ENCODE measurements at regions not wholly inside any gene's neighbourhood (a gene's known extent, or its start where the extent isn't known, plus 50 kb on each side); places are given as distances from the start of the nearest gene placed in this dataset.

- no peak for DNase-seq
Observed at GRCh38 chr17:77593081-77593480, 365.4 kb upstream of the TNRC6C start.

DNA sequence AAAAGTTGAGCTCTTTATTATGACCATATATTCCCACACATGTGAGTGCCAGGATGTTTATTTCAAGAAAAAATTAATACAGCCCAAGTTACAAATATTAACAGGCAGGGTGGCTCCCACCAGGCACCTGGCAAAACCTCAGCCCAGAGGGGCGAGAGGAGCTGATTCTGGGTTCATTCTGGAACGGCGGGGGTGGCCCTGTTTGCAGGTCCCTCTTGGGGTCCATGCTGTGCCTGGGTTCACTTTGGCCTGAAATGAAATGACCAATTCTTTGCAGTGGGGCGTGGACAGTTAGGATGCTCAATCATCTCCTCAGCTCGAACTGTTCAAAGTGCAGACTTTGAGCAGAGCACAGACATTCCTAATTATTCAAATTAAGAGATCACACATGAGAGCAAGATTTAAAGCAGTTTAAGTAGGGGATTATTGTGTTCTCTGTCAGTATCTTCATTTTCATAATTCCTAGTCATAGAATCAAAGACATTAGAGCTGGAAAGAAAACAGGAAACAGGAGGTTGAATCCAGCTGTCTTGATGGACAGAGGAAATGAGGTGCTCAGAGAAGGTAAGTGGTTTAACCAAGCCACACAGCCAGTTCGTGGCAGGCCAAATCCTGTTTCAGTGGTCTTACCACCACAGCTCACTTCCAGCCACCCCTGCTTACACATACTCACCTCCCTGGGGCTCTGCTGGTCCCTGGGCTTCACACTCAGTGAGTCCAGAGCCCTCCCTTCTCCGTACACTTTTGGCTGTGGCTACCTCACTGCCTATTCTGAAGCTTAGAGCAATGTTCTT lies 363.9 kb upstream of the TNRC6C start:
- DNase-seq, result no peak

- no peak for DNase-seq
Observed at GRCh38 chr17:77596491-77597417, 361.7 kb upstream of the TNRC6C start.

DNA sequence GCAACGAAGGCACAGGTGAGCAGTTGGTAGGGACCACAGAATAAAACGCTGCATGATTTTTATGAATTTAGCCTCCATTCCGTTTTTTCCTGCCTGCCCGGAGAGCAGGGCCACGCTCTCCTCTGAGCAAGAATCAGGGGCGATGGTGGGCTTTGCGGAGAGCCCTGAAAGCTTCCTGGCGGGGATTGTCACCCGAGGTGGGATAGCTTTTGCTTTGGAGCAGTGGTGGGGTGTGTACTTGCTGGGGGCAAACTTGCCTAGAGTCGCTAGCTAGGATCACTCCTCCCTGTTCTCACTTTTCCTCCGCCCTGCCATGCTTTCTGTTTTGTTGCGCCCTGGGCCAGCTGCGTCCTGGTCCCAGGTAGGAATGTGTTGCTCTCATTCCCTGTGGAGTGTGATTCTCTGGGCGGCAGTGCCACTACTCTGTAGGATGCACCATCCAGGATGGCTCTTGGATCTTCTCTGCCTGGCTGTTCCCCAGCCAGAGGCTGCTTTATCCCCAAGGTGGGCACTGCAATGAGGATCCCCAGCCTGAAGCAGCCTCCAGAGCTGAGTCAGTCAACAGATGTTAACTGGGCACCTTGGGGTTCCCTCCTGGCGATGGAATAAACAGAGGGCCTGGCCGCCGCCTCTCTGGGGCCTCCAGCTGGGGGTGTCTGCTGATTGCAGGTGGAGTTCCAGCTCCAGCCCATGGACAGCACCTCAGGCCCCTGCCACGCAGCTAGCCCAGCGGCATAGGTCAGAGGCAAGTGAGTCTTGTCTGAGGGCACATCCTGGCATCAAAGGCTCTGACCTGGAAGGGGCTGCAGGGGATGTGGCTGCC lies 360.9 kb upstream of the TNRC6C start:
- DNase-seq, result no peak

DNA sequence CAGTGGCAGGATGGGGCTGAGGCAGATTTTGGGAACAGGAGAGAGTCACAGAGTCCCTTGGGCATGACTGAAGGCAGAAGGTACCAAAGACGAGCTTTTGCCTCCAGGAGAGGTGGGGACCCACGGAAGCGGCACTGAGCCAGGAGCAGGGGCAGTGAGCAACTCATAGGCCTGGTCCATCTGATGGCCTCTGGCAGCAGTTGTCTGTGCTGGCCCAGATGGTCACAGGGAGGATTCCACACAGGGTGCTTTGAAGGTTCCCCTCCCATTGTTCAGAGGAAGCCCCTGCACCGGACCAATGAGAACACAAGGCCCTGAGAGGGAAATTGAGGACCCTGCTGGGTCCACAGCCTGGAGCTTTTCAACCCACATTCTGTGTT lies 360.3 kb upstream of the TNRC6C start:
- DNase-seq, result no peak

DNA sequence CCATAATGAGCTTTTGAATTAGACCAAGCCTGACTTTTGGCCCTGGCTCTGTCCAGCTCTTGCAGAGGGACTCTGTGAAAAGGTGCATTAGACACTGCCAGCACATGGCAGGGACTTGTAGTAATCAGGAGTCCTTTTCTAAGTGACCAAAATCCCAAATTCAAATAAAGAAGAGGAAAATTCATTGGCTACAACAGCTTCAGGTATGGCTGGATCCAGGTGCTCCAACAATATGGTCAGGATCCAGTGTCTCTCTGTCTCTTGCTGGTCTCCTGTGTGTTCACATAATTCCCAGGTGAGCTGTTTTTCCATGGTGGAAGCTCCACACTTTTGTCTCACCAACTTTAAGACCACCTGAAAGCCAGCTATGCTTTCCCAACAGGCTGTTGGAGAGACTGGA lies 358.8 kb upstream of the TNRC6C start:
- DNase-seq, result no peak

DNA sequence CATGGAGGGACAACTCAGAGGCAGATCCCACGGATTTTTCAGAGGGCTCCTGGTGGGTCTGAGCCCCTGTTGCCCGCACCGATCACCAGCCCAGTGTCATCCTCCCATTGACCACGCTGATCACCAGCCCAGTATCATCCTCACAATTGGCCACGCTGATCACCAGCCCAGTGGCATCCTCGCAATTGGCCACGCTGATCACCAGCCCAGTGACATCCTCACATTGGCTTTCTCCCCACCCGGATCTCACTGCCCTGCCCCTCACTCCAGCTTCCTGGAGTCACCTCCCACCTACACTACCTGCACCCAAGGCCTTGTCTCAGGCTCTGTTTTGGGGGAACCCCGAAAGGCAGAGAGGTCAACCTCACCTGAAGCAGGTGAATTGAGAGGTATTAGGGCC lies 358.2 kb upstream of the TNRC6C start:
- no peak for DNase-seq

DNA sequence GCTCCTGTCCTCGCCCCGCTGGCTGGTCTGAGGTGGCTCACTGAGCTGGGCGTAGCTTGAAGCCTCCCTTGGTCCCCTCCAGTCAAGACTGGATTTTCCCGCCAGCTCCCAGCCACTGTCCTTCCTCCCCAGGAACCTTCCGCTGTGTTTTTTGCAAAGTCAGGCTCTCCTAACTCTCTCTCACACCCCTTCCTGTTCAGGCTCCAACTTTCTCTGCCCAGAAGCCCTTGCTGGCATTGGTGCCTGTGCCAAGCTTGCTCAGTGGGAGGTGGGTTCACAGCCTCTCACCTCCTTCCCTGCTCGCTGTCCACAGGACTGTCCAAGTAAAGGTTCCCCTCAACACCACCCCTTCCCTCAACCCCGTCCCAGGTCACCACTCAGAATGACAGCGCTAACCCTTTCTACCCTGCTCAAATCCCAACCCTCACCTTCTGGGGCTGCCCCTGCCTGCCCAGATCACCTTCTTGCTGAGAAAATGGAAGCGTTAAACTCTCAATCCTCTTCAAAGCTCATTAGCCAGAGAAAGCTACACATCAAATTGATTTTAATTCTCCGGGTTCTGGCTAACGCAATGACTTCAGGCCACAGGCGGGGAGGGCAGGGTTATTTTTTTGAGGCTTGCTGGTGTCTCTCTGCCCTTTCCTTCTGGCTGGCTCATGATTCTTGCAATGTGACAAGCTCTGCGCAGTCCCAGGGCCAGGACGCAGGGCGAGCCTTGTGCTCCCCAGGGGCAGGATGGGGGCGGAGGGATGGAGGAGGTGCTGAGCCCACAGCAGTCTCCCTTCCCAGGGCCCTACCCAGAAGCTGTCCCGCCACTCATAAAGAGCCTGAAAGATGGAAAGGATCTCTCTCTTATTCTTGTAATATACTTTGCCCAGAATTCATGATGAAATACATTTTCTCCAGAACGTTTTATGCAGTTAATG lies 357.2 kb upstream of the TNRC6C start:
- no peak for DNase-seq

DNA sequence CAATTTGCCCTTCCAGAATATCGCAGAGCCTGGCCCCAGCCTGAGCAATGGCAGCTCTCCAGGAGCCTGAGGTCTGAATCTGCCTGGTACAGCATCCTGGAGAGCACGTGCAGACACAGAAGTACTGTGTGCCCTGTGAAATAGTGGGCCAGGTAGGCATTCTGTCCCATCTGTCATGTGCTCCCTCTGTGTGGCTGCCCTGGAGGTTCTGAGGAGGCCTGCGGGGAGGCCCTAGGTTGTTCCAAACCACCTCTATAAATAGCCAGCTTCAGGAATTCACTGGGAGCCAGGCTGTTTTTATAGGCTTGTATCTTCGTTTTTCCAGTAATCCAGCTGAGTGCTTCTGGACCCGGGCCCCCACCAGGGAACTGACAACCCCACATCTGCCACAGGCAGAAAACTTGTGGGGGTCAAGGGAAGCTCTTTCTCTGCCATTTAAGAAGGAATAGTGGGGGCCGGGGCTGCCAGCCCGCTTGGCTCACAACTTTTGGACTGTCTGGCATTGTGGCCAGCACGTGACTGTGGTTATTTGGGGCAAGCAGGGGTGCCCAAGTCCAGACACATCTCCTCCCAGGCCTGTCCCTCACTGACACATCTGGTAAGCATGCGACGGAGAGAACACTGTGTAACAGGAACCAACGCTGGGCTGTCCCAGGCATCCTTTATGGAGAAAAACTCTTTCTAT lies 356.3 kb upstream of the TNRC6C start:
- DNase-seq, result no peak

GRCh38 chr17:77602883-77603640 lies 355.4 kb upstream of the TNRC6C start:
- DNase-seq, result no peak

GRCh38 chr17:77604301-77604972 lies 354.1 kb upstream of the TNRC6C start:
- DNase-seq, result no peak

DNA sequence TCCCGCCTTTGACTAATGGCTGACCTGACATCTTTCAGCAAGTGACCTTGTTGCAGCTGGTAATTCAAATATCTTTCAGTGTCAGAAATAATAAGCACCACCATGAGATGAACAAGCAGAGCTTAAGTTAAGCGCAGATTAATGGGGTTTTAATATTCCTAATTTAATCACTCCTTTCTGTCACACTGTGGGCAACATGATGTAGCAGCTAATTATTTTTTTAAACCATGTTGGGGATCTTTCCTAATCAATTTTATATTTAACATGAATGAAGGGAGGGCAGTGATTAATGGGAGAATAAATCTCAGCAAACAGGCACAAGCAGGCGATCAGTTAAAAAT lies 353.6 kb upstream of the TNRC6C start:
- DNase-seq, result no peak

- DNase-seq, result no peak
Observed at GRCh38 chr17:77606146-77606864, 352.2 kb upstream of the TNRC6C start.

DNA sequence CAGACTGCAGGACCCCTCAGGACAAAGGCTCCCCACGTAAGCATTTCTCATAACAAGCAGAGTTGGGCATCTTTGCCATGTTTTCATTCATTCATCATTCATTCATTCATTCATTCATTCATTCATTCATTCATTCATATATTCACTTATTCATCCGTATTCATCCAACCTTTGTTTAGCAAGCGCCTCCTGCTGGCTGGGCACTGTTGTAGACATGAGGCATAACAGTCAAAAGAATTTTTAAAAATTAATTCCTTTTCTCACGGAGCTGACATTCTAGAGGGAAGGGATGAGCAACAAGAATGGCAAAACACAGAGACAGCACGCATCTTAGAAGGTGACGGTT lies 351.7 kb upstream of the TNRC6C start:
- DNase-seq, result no peak

- no peak for DNase-seq
Observed at GRCh38 chr17:77607606-77608005, 350.9 kb upstream of the TNRC6C start.

GRCh38 chr17:77608431-77608830 lies 350.1 kb upstream of the TNRC6C start:
- DNase-seq, result no peak

DNA sequence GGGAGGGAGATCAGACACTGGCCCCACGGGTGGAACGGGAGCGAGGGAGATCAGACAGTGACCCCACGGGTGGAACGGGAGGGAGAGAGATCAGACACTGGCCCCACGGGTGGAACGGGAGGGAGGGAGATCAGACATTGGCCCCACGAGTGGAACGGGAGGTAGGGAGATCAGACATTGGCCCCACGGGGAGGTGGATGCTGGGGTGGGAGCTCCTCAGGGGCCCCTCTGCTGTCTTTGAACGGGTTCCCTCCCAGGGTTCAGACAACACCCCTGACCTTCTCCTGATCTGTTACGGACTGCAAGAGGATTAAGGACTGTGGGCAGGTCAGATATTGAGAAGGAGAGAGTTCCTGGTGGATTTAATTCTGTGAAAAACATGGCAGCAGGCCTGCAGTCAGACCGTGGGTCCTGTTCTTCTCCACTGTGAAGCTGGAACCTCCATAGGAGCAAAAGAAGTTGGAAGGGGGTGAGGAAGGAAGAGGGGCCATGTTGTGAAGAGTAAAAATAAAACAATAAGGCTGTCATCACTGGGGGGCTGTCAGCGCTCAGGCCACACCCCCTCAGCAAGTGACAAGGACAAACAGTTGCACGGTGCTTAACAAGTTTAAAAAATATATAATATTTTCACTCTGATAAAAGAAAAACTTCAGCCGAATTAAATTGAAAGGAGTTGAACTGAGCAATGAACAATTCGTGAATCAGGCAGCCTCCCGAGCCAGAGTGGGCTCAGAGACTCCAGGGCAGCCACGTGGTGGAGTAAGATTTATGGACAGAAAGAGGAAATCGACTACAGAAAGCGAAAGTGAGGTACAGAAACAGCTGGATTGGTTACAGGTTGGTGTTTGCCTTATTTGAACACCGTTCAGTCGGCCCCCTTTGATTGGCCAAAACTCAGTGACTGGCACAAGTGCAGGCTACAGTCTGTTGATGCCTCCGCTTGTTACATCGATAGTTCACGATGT lies 348.7 kb upstream of the TNRC6C start:
- DNase-seq, result peak; percentile 54 to 55

DNA sequence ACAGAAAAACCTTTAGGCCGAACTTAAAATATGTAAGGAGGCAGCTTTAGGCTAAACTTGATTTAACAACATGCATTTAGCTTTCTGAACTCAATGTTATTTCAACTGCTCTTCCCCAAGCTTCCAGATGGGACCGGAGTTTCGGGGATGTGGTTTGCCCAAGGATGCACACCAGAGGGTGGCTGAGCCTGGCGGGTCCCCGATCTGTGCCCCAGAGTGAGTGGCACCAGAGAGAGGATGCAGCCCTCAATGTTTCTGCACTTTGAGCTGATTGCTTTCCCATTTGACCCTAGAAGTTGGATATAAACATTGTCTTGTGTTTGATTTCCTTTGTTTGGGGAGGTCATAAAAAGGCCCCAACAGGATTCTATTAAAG lies 348.0 kb upstream of the TNRC6C start:
- no peak for DNase-seq
